Brain microvascular endothelial cell (primary cell): ENCODE measurements at regions not wholly inside any gene's neighbourhood (a gene's known extent, or its start where the extent isn't known, plus 50 kb on each side); places are given as distances from the start of the nearest gene placed in this dataset.

Experiments used
- DNase-seq: peaks from one replicate; pipeline ENCODE4 v3.0.0-alpha.2; 2020
- H3K27ac ChIP-seq: fragments of 250-450 bp; sonication (Bioruptor Pico); 2 replicates; pipeline ENCODE4 v1.5.1; 2020; ENCODE audit warnings: mild to moderate bottlenecking, moderate library complexity
- H3K27me3 ChIP-seq: fragments of 250-450 bp; sonication (Bioruptor Pico); replicated peaks from 2 replicates; pipeline ENCODE4 v1.5.1; 2020; ENCODE audit warnings: mild to moderate bottlenecking
- H3K36me3 ChIP-seq: fragments of 250-450 bp; sonication (Bioruptor Pico); replicated peaks from 2 replicates; pipeline ENCODE4 v1.5.1; 2020; ENCODE audit warnings: mild to moderate bottlenecking
- H3K4me3 ChIP-seq: 2 replicates; pipeline ENCODE4 v1.5.1; 2011; ENCODE audit warnings: low read depth, mild to moderate bottlenecking, control low read depth, low read length, moderate library complexity
- CTCF ChIP-seq: IDR thresholded peaks from 2 replicates; pipeline ENCODE4 v1.5.1; 2011; ENCODE audit warnings: low read depth, mild to moderate bottlenecking, moderate library complexity, low read length, control low read depth, inconsistent platforms; ENCODE audit errors: missing control alignments
- in situ Hi-C: cut with HindIII; loops from 2 replicates; pipeline ENCODE4 v1.10.0; 2017; ENCODE audit warnings: low sequenced_read_pairs, low pct_ligation_motif_present

- TF ChIP-seq CTCF, result no peak
- no peak overlapping the region for H3K4me3 ChIP-seq
- H3K36me3 ChIP-seq, result no peaks in the 10 kb centered on the region
- no peak for DNase-seq
- no peaks in the 10 kb centered on the region for H3K27me3 ChIP-seq
- in situ Hi-C loops, result no loop called here
- no peak overlapping the region for H3K27ac ChIP-seq
Observed at GRCh38 chr17:70230850-70231640, 61.7 kb downstream of the KCNJ2 start.

GRCh38 chr17:70232466-70232865, 63.1 kb downstream of the KCNJ2 start:
- Histone ChIP-seq H3K4me3 (no peak overlapping the region), H3K27me3 (no peaks in the 10 kb centered on the region), H3K36me3 (no peaks in the 10 kb centered on the region), H3K27ac (no peak overlapping the region)
- in situ Hi-C loops, result no loop called here
- TF ChIP-seq CTCF, result no peak
- DNase-seq, result no peak

GRCh38 chr17:70235252-70235651, 65.9 kb downstream of the KCNJ2 start:
- no peak for TF ChIP-seq CTCF
- Histone ChIP-seq H3K27ac (no peak overlapping the region), H3K4me3 (no peak overlapping the region), H3K36me3 (no peaks in the 10 kb centered on the region), H3K27me3 (no peaks in the 10 kb centered on the region)
- in situ Hi-C loops, result no loop called here
- DNase-seq, result no peak

GRCh38 chr17:70238228-70238627, 68.9 kb downstream of the KCNJ2 start:
- TF ChIP-seq CTCF, result no peak
- Histone ChIP-seq H3K27ac (no peak overlapping the region), H3K4me3 (no peak overlapping the region), H3K36me3 (no peaks in the 10 kb centered on the region), H3K27me3 (no peaks in the 10 kb centered on the region)
- no peak for DNase-seq
- in situ Hi-C loops, result no loop called here

GRCh38 chr17:70238646-70239045, 69.3 kb downstream of the KCNJ2 start:
- DNase-seq, result no peak
- H3K36me3 ChIP-seq, result no peaks in the 10 kb centered on the region
- H3K4me3 ChIP-seq, result no peak overlapping the region
- no peak overlapping the region for H3K27ac ChIP-seq
- no peaks in the 10 kb centered on the region for H3K27me3 ChIP-seq
- no peak for TF ChIP-seq CTCF
- in situ Hi-C loops, result no loop called here

GRCh38 chr17:70239391-70239826, 70.1 kb downstream of the KCNJ2 start:
- H3K4me3 ChIP-seq, result no peak overlapping the region
- no peaks in the 10 kb centered on the region for H3K27me3 ChIP-seq
- DNase-seq, result no peak
- H3K27ac ChIP-seq, result no peak overlapping the region
- TF ChIP-seq CTCF, result no peak
- in situ Hi-C loops, result no loop called here
- H3K36me3 ChIP-seq, result no peaks in the 10 kb centered on the region
